HCT116 (cell line): ENCODE measurements at regions not wholly inside any gene's neighbourhood (a gene's known extent, or its start where the extent isn't known, plus 50 kb on each side); places are given as distances from the start of the nearest gene placed in this dataset.
"Not testable (repeated sequence)": the region's sequence is repeated elsewhere in the genome, so short reads cannot be mapped to it uniquely, and the experiment has no call there.

Experiments
- ATAC-seq: fragments of 200-7000 bp; cut with Tn5 transposase; 2 replicates; pipeline ENCODE4 v1.9.1; 2020; ENCODE audit warnings: mild to moderate bottlenecking, moderate library complexity
- BruUV-seq: library from RNA; stranded (reverse); fragments of 400-500 nt; replicated peaks from 2 replicates; lab custom pipeline; 2021; lab: Mats Ljungman, UMichigan
- CTCF ChIA-PET: fragments of 300-600 bp; sonication (Branson Sonifier 250); formaldehyde crosslinking; loops from one replicate; lab custom pipeline; 2021; ENCODE audit warnings: antibody characterized with exemption; lab: Charles Lee
- POLR2A ChIA-PET: fragments of 300-600, 350-600 bp; sonication (Branson Sonifier 250); formaldehyde crosslinking; loops from one replicate; lab custom pipeline; 2021; ENCODE audit warnings: antibody characterized with exemption; lab: Charles Lee
- RAD21 ChIA-PET, 2 experiments: fragments of 300-600 bp; sonication (Branson Sonifier 250); formaldehyde crosslinking; loops; one replicate each; lab custom pipeline; 2023; ENCODE audit warnings: low total read pairs in 2 of 2; ENCODE audit not compliant: uncharacterized antibody in 2 of 2, unreplicated experiment in 2 of 2, low non-redundant PET in 1 of 2; lab: Charles Lee
- DNase-seq: peaks from one replicate; pipeline ENCODE4 v3.0.0-alpha.2; 2010; ENCODE audit warnings: low read depth, low spot score
- H2AFZ ChIP-seq: fragments of 200-600 bp; shearing (Covaris generic), sonication (generic); 2 replicates; pipeline ENCODE4 v1.6.1; 2017; ENCODE audit warnings: low read depth, mixed run types, mixed read lengths, antibody characterized with exemption, low read length; ENCODE audit not compliant: poor library complexity, severe bottlenecking
- H3K27ac ChIP-seq: 2 replicates; pipeline ENCODE4 v1.5.1; 2012; ENCODE audit warnings: low read depth, low read length
- H3K27me3 ChIP-seq: fragments of 200-600 bp; sonication (generic); 2 replicates; pipeline ENCODE4 v1.6.1; 2016; ENCODE audit warnings: mixed run types, low read length, mixed read lengths; ENCODE audit not compliant: insufficient read depth
- H3K36me3 ChIP-seq, 2 experiments: fragments of 200-500 bp in 1 of 2; fragments of 200-600 bp in 1 of 2; sonication (Bioruptor generic) in 1 of 2; sonication (generic) in 1 of 2; 2 replicates each; pipeline versions ENCODE4 v1.5.1 to v1.6.1; 2014 to 2016; ENCODE audit warnings: low read length in 2 of 2, inconsistent platforms in 1 of 2, mixed read lengths in 1 of 2, mixed run types in 1 of 2; ENCODE audit not compliant: insufficient read depth in 2 of 2, control insufficient read depth in 1 of 2
- H3K4me1 ChIP-seq, 2 experiments: fragments of 200-600 bp in 1 of 2; sonication (generic) in 1 of 2; 2 replicates each; pipeline versions ENCODE4 v1.5.1 to v1.6.1; 2012 to 2017; ENCODE audit warnings: low read length in 2 of 2, inconsistent platforms in 1 of 2, mild to moderate bottlenecking in 1 of 2, mixed read lengths in 1 of 2, mixed run types in 1 of 2, moderate library complexity in 1 of 2; ENCODE audit not compliant: insufficient read depth in 2 of 2, control insufficient read depth in 1 of 2
- H3K4me2 ChIP-seq: fragments of 200-600 bp; sonication (generic); 2 replicates; pipeline ENCODE4 v1.6.1; 2017; ENCODE audit warnings: mixed run types, low read length, mixed read lengths
- H3K4me3 ChIP-seq, 2 experiments: fragments of 200-600 bp in 1 of 2; sonication (generic) in 1 of 2; replicated peaks in 1 of 2; 2 replicates each; pipeline ENCODE4 v1.5.1; 2011 to 2016; ENCODE audit warnings: low read length in 2 of 2, control low read depth in 1 of 2, low read depth in 1 of 2, mild to moderate bottlenecking in 1 of 2, mixed read lengths in 1 of 2, mixed run types in 1 of 2
- H3K79me2 ChIP-seq: fragments of 200-600 bp; sonication (generic); 2 replicates; pipeline ENCODE4 v1.6.1; 2017; ENCODE audit warnings: mild to moderate bottlenecking, mixed run types, low read length, moderate library complexity, mixed read lengths; ENCODE audit not compliant: insufficient read depth
- H3K9ac ChIP-seq: fragments of 200-600 bp; sonication (generic); 2 replicates; pipeline ENCODE4 v1.6.1; 2016; ENCODE audit warnings: low read length, mixed read lengths
- H3K9me2 ChIP-seq: fragments of 200-600 bp; sonication (generic), shearing (Covaris generic); 2 replicates; pipeline ENCODE4 v1.6.1; 2017; ENCODE audit warnings: mixed run types, mild to moderate bottlenecking, moderate library complexity; ENCODE audit not compliant: insufficient read depth
- H3K9me3 ChIP-seq, 2 experiments: fragments of 200-500 bp in 1 of 2; fragments of 200-600 bp in 1 of 2; sonication (Bioruptor generic) in 1 of 2; sonication (generic) in 1 of 2; 2 replicates each; pipeline ENCODE4 v1.6.1; 2014 to 2017; ENCODE audit warnings: low read length in 2 of 2, mixed read lengths in 2 of 2, inconsistent platforms in 1 of 2, low read depth in 1 of 2, mild to moderate bottlenecking in 1 of 2, mixed run types in 1 of 2, moderate library complexity in 1 of 2; ENCODE audit not compliant: control insufficient read depth in 1 of 2, insufficient read depth in 1 of 2
- H4K20me1 ChIP-seq: fragments of 200-600 bp; sonication (generic), shearing (Covaris generic); 2 replicates; pipeline ENCODE4 v1.6.1; 2017; ENCODE audit warnings: mixed run types, mild to moderate bottlenecking, moderate library complexity; ENCODE audit not compliant: insufficient read depth
- CTCF ChIP-seq, 3 experiments: fragments of 200-600 bp in 1 of 3; sonication (generic) in 1 of 3; IDR thresholded peaks in 2 of 3; conservative IDR thresholded peaks in 1 of 3; 2 replicates each; pipeline ENCODE4 v1.5.1; 2012 to 2017; ENCODE audit warnings: low read depth in 2 of 3, low read length in 2 of 3, antibody characterized with exemption in 1 of 3, borderline replicate concordance in 1 of 3, control low read depth in 1 of 3, mild to moderate bottlenecking in 1 of 3, mixed read lengths in 1 of 3, mixed run types in 1 of 3, moderate library complexity in 1 of 3; ENCODE audit not compliant: insufficient read depth in 1 of 3
- JUND ChIP-seq: IDR thresholded peaks from 2 replicates; pipeline ENCODE4 v1.6.1; 2012
- POLR2A ChIP-seq: IDR thresholded peaks from 2 replicates; pipeline ENCODE4 v1.7.0; 2011; ENCODE audit warnings: borderline replicate concordance; ENCODE audit not compliant: insufficient read depth, insufficient read length; ENCODE audit errors: extremely low read depth
- RAD21 ChIP-seq: IDR thresholded peaks from 2 replicates; pipeline ENCODE4 v1.6.1; 2012; ENCODE audit warnings: low read depth, mild to moderate bottlenecking
- intact Hi-C: fragments of 100-400 bp; cut with micrococcal nuclease; formaldehyde crosslinking; loops from 2 replicates; pipeline ENCODE4 v1.10.0; 2022

GRCh38 chr21:17679002-17679600 is 66.4 kb upstream of the BTG3 start:
- CTCF ChIA-PET = interaction anchor here (0.6 to 1.5 kb wide), 5 partner anchors 10 to 247 kb away, joined by 3 to 8 read pairs (median 4); no protein-coding TSS in a partner anchor
- BruUV-seq = no TSS peak

GRCh38 chr21:17676930-17677329 is 64.2 kb upstream of the BTG3 start:
- CTCF ChIA-PET, RAD21 ChIA-PET, ATAC-seq: not testable (repeated sequence)

More at GRCh38 chr21:17679002-17679600, 66.4 kb upstream of the BTG3 start:
- ChIA-PET POLR2A (no interaction called here), RAD21 (interaction anchor here in 1 of 2 experiments (0.6 kb wide), 1 partner anchor 80 kb away, joined by 3 read pairs; no protein-coding TSS in a partner anchor)
- Histone ChIP-seq H3K4me2 (no peak overlapping the region), H3K9ac (no peak overlapping the region), H3K27ac (no peak overlapping the region), H3K9me2 (no peaks in the 10 kb centered on the region), H3K9me3 (no peaks in the 10 kb centered on the region), H2AFZ (no peak overlapping the region), H4K20me1 (no peaks in the 10 kb centered on the region), H3K4me1 (no peaks in the 10 kb centered on the region), H3K4me3 (no peak overlapping the region), H3K36me3 (no peaks in the 10 kb centered on the region), H3K79me2 (no peaks in the 10 kb centered on the region), H3K27me3 (no peaks in the 10 kb centered on the region)
- DNase-seq (peak; percentile 37), ATAC-seq (peak; percentile 74)
- TF ChIP-seq CTCF (IDR thresholded peaks at IDR 0.05 in 2 of 3, conservative IDR thresholded peaks at IDR 0.05 in 1 of 3; ENCODE audit: borderline replicate concordance in 1 of 3, insufficient read depth in 1 of 3, low read depth in 2 of 3, low read length in 2 of 3) (peak; percentile 30 to 82 (median 68); a peak in 4 of 6 replicates), POLR2A (no peak), JUND (no peak), RAD21 (peak; percentile 63)
- intact Hi-C loops = loop anchor here (1.0 to 2.0 kb wide), 2 partner anchors 224 to 246 kb away; no protein-coding TSS in a partner anchor

More at GRCh38 chr21:17676930-17677329, 64.2 kb upstream of the BTG3 start:
- H3K79me2 ChIP-seq, H4K20me1 ChIP-seq, H3K4me3 ChIP-seq, H3K27ac ChIP-seq, H2AFZ ChIP-seq, H3K9me2 ChIP-seq, DNase-seq, intact Hi-C loops, H3K9ac ChIP-seq, BruUV-seq, H3K9me3 ChIP-seq, H3K36me3 ChIP-seq, H3K4me2 ChIP-seq, H3K4me1 ChIP-seq, H3K27me3 ChIP-seq, POLR2A ChIA-PET: not testable (repeated sequence)
